ENCODE measurements at regions not wholly inside any gene's neighbourhood (a gene's known extent, or its start where the extent isn't known, plus 50 kb on each side); places are given as distances from the start of the nearest gene placed in this dataset.

- TF ChIP-seq CTCF (IDR thresholded peaks at IDR 0.05; ENCODE audit: low read depth, low read length, missing input control): no peak
- TF ChIP-seq HNF4A (conservative IDR thresholded peaks at IDR 0.05): no peak
- TF ChIP-seq YY1 (IDR thresholded peaks at IDR 0.05): no peak
- no peak for TF ChIP-seq TAF1 (conservative IDR thresholded peaks at IDR 0.05)
- no peak for TF ChIP-seq SP1 (IDR thresholded peaks at IDR 0.05)
- TF ChIP-seq RXRA (IDR thresholded peaks at IDR 0.05): no peak
- TF ChIP-seq, protein P1, sequence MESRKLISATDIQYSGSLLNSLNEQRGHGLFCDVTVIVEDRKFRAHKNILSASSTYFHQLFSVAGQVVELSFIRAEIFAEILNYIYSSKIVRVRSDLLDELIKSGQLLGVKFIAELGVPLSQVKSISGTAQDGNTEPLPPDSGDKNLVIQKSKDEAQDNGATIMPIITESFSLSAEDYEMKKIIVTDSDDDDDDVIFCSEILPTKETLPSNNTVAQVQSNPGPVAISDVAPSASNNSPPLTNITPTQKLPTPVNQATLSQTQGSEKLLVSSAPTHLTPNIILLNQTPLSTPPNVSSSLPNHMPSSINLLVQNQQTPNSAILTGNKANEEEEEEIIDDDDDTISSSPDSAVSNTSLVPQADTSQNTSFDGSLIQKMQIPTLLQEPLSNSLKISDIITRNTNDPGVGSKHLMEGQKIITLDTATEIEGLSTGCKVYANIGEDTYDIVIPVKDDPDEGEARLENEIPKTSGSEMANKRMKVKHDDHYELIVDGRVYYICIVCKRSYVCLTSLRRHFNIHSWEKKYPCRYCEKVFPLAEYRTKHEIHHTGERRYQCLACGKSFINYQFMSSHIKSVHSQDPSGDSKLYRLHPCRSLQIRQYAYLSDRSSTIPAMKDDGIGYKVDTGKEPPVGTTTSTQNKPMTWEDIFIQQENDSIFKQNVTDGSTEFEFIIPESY (IDR thresholded peaks at IDR 0.05): no peak
- TF ChIP-seq REST (IDR thresholded peaks at IDR 0.05): no peak
- TF ChIP-seq, protein P2, sequence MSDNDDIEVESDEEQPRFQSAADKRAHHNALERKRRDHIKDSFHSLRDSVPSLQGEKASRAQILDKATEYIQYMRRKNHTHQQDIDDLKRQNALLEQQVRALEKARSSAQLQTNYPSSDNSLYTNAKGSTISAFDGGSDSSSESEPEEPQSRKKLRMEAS (IDR thresholded peaks at IDR 0.05): no peak
- no peak for TF ChIP-seq JUND (IDR thresholded peaks at IDR 0.05)
- TF ChIP-seq GABPA (IDR thresholded peaks at IDR 0.05 in 1 of 2, conservative IDR thresholded peaks at IDR 0.05 in 1 of 2): no peak
- no peak for TF ChIP-seq NR2F2 (IDR thresholded peaks at IDR 0.05)
- TF ChIP-seq, protein P3, sequence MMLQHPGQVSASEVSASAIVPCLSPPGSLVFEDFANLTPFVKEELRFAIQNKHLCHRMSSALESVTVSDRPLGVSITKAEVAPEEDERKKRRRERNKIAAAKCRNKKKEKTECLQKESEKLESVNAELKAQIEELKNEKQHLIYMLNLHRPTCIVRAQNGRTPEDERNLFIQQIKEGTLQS (IDR thresholded peaks at IDR 0.05): no peak
These were observed 499.0 kb downstream of the DIPK2A start for GRCh38 chr3:144470666-144471065.
